Stomach (tissue), 4 donors: ENCODE measurements at regions not wholly inside any gene's neighbourhood (a gene's known extent, or its start where the extent isn't known, plus 50 kb on each side); places are given as distances from the start of the nearest gene placed in this dataset.

ENCODE experiments used
- EP300 ChIP-seq: sonication (generic); formaldehyde crosslinking; IDR thresholded peaks from one replicate; pipeline ENCODE4 v1.6.1; 2017; ENCODE audit warnings: antibody characterized with exemption
- POLR2A ChIP-seq, 4 donors: fragments of 450-650 bp; IDR thresholded peaks; one replicate each; pipeline ENCODE4 v1.6.1; 2016; ENCODE audit warnings: antibody characterized with exemption in 4 of 4, control low read depth in 2 of 4, mild to moderate bottlenecking in 1 of 4, moderate library complexity in 1 of 4
- POLR2AphosphoS5 ChIP-seq, 3 donors: sonication (generic); formaldehyde crosslinking; IDR thresholded peaks; one replicate each; pipeline ENCODE4 v1.6.1; 2016; ENCODE audit warnings: antibody characterized with exemption in 3 of 3
- TF ChIP-seq, protein P1 (sequence below), 7 experiments: fragments of 450-650 bp in 4 of 7; fragments of 200-600 bp in 3 of 7; sonication (generic) in 3 of 7; IDR thresholded peaks; one replicate each; pipeline ENCODE4 v1.5.1; 2016 to 2019; ENCODE audit warnings: antibody characterized with exemption in 7 of 7, control low read depth in 2 of 7, mild to moderate bottlenecking in 1 of 7

DNA sequence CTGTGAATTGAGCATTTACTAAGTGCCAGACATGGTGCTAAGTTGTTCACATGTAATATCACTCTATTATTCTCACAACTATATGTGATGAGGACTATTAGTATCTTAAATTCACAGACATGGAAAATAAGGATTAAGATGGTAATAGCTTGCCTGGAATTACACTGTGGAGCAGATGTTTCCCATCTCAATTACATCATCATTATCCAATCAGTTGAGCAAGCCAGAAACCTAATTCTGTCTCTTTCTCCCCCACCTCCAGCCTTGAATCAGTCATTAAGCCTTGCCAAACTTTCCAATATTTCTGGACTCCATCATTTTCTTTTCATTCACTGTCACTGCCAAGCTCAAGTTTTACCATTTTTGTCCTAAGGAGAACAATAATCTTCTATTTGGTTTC lies 287.8 kb upstream of the KITLG start:
- TF ChIP-seq, protein P1, sequence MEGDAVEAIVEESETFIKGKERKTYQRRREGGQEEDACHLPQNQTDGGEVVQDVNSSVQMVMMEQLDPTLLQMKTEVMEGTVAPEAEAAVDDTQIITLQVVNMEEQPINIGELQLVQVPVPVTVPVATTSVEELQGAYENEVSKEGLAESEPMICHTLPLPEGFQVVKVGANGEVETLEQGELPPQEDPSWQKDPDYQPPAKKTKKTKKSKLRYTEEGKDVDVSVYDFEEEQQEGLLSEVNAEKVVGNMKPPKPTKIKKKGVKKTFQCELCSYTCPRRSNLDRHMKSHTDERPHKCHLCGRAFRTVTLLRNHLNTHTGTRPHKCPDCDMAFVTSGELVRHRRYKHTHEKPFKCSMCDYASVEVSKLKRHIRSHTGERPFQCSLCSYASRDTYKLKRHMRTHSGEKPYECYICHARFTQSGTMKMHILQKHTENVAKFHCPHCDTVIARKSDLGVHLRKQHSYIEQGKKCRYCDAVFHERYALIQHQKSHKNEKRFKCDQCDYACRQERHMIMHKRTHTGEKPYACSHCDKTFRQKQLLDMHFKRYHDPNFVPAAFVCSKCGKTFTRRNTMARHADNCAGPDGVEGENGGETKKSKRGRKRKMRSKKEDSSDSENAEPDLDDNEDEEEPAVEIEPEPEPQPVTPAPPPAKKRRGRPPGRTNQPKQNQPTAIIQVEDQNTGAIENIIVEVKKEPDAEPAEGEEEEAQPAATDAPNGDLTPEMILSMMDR (IDR thresholded peaks at IDR 0.05): no peak
- TF ChIP-seq POLR2A (IDR thresholded peaks at IDR 0.05): no peak
- no peak for TF ChIP-seq POLR2AphosphoS5 (IDR thresholded peaks at IDR 0.05)
- TF ChIP-seq EP300: no peak
